Femur (tissue), 1 donor: ENCODE measurements at regions not wholly inside any gene's neighbourhood (a gene's known extent, or its start where the extent isn't known, plus 50 kb on each side); places are given as distances from the start of the nearest gene placed in this dataset.
"Not testable (repeated sequence)": the region's sequence is repeated elsewhere in the genome, so short reads cannot be mapped to it uniquely, and the experiment has no call there.

Source experiments
- DNase-seq: peaks from one replicate; pipeline ENCODE4 v3.0.0-alpha.2; 2017

DNA sequence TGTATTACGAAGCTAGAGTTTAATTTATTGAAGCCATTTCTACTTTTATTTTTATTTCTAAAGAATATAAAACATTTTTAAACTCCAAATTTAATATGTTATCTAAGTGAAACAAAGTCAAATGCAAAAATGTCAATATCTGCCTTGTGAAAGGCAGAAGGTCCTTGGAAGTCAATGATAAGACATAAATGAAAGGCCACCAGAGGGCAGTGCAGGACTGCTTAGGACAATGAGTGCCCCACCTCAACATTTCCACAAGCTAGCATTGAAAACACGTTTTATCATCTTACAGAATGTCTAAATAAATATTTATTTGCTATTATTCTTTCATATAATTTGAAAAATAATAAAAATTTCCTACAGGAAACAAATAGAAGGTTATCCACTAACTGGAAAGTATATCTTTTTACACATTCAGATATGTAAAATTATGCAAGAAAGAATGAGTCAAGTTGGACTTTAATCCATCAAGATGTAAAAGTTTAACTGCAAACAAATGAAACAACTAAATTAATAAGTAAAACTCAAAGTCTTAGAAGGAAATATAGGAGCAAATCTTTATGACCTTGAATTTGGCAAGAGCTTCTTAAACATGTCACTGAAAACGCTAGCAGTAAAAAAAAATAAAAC is 140.1 kb upstream of the FMN2 start:
- peak; percentile 67 for DNase-seq

DNA sequence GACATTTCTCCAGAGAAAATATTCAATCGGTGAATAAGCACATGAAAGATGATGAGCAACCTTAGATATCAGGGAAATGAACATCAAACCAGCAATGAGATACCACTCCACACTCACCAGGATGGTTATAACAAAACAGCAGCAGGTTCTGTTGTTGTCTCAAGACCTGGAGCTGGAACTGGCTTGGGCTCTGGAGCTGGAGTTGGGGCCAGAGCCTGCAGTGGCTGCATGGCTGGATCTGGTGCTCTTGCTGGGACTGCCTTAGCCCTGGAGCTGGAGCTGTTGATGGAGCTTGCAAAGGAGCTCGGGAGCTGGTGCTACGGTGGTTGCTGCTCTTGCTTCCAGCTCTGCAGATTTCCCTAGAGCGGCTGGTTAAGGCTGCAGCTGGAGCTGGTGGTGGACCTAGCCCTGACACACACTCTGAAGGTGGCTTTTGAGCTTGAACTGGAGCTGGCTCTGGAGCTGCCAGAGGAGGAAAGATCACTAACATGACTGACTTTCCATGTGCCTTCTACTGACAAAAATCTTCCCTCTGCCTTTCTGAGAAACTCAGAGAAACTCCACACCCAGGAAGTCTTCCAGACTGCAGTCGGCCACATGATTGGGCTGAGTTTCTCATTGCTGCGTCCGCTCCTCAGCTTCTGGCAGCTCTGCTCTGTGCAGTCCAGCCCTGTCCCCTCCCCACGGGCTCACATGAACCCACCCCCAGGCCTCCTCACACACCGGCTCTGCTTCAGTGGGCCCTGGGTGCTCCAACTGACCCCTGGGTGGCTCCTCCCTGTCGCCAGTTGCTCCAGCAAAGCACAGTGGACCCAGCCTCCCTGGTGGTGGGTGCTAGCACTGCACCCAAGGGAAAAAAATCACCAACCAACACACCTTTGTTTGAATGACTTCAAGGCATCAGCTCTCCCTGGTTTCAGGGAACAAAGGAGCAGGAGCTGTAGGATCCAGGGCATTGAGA is 139.1 kb upstream of the FMN2 start:
- no peak for DNase-seq

DNA sequence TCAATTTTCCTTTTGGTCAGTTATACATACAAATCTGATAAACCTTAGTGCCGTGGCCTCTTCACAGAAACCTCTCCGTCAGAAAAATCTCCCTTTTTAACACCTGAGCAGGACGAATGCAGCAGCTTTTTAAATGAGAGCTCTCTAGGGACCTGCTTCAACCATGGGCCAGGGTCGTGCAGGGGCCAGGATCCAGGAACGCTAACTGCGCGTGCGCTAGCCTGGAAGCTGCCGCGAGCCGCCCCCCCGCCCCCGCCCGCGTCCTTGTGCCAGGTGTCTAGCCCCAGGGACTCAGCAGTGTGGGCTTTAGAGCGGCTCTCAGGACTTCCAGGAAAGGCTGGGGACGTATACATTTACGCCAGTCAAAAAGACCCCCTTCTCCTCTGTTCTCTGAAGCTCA is 136.8 kb upstream of the FMN2 start:
- DNase-seq, result no peak

DNA sequence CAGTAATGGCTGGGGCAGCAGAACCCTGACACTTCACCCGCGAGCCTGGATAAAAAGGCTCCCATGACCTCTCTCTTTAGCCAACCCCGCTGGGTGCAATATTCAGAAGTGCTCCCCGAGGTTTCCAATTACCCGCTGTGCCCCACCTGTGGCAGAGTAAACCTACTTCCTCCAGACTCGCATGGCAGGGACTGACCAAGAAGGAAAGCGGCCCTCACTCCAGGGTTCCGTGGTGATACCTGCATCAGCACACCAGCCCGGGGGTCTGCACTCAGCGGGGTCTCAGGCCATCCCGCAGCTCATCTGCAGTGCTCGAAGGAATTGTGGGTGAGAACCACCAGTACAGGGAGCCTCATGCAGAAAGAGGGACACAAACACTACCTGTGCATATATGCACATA is 136.3 kb upstream of the FMN2 start:
- DNase-seq, result no peak

DNA sequence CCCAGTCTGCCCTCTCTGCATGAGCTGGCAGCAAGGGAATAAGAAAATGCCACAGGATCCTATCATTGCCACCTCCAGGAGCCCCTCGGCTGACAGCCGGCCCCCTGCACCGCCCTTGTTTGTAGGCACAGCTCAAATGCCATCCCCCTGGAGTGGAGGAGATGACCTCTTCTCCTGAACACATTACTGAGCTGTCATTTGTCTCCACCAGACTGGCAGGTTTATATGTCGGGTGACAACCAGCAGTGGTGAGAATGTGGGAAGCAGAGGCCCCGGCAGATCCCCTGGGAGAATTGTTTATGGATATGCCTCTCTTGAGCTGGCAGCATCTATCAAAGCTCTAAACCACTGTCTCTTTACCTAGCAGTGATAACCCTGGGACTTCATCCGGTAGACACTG is 135.4 kb upstream of the FMN2 start:
- no peak for DNase-seq

DNA sequence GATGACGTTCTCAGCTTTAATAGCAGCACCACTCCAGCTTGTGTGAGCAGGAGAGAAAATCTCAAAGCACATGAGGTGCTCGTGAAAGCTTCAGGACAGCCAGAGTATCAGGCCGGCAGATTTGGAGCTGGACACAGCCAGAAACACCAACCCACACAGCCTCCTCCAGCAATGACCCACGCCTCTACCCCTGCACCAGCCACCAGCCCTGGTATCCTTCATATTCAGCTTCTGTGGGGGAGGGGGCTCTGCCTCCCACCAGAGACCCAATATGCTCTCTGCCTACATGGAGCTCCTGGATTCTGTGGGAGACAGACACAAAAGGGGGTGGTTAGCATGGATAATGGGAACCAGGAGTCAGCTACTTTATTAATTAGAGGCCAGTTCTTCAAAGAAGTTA is 133.6 kb upstream of the FMN2 start:
- no peak for DNase-seq

DNA sequence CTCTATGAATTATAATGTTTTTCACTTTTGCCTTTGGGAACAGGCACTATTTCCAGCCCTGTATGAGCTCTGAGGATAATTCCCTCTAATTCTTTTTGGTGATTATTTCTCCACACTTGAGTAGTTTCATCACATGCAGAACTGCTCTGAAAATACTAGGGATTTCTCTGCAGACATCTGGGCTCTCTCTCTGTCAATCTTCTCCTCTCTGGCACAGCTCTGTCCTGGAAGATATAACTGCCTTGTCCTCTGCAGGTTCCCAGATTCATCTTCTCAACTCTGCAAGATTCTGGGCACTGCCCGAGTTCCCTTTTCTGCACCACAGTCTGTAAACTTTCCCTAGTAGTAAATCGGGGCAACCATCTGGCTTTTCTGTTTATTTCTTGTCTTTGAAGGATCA is 131.3 kb upstream of the FMN2 start:
- DNase-seq, result no peak

DNA sequence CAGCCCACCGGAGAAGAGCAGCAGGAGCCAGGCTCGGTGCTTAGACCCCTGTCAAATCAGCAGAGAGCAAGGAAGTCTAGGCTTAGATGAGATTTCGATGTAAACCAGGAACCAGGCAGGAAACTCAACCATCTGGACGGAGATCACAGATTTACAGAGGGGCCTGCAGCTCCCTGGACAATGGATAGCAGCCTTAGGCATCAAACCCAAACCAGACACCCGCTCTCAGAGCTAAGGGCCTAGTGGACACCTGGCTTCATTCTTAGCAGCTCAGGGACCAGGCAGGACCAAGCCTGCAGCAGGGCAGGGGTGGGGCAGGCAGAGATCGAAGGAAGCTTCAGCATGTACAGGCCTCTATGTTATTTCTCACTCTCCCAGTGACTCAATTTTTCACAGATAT is 127.8 kb upstream of the FMN2 start:
- no peak for DNase-seq

DNA sequence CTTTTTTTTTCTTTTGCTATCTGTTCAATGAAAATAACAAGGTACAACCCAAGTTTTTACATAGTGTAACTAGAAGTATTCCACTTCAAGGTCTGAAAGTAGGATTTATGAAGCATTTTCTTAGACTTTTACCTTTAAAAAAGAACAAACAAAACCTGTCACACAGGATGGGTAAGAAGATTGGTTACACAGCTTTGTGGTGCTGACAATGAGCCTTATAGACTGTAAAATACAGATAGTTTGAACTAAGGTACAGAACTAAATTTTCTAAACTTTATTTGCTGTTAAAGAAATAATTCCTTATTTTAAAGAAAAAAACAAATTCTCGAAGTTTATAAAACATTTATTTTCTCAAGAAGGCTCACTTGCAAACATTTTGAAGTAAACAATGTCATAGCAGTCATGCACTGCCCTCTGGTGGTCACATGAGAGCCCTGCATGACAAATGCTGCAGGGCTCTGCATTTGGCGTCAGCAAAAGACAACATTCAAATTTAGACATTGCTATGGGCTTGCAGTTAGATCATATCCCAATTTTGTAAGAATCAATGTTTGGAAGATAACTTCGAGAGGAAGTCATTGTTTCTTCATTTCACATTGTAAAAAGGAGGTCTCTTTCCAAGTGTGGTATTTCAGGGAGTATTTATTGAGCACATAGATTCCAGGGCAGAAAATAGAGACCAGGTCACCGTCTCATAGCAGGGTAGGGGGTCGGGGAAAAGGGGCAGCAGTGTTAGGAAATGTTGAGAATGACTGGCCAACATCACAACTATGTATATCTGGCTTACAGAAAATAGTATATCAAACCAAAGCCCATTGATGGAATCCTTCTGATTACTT is 115.3 kb upstream of the FMN2 start:
- DNase-seq, result peak; percentile 60

DNA sequence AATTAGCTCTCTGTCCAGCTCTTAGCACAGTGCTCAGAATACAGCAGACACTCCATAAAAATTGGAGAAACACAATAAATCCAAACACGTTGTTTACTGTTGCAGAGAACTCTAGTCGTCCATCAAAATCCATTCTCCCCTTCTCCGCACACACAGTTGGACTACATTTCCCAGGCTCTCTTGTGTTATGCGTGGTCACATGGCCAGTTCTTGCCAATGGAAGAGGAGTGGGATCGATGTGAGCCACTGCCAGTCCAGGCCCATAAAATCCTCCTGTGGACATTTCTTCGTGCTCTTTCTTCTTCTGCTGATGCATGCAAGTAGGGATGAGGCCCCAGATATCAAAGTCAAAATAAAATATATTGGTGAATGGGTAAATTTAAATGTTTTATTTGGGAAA is 114.3 kb upstream of the FMN2 start:
- no peak for DNase-seq

DNA sequence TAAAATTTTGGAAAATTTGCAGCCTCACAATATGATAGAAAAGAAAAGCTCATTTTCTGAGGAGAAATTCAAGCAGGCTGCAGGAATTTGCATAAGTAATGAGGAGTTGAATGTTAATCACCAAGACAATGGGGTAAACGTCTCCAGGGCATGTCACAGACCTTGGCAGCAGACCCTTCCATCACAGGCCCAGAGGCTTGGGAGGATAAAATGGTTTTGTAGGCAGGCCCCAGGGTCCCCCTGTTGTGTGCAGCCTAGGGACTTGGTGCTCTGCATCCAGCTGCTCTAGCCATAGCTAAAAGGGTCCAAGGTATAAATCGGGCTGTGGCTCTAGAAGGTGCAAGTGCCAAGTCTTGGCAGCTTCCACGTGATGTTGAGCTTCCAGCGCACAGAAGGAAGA is 112.2 kb upstream of the FMN2 start:
- no peak for DNase-seq

DNA sequence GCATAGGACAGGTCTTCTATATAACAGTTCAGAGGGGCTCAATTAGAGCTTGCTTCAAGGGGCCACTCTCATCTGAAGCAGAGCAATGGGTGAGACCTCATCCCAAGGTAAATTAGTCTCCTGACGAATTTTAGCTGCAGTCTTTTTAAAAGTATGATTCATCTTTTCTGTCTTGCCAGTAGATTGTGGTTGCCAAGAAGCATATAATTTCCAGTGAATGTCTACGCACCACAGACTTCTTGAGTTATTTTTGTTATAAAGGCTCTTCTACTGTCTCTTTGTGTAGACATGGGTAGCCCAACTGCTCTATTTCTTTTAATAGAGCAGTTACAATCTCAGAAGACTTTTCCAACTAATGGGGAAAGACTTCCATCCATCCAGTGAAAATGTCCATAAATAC is 108.9 kb upstream of the FMN2 start:
- DNase-seq, result no peak

DNA sequence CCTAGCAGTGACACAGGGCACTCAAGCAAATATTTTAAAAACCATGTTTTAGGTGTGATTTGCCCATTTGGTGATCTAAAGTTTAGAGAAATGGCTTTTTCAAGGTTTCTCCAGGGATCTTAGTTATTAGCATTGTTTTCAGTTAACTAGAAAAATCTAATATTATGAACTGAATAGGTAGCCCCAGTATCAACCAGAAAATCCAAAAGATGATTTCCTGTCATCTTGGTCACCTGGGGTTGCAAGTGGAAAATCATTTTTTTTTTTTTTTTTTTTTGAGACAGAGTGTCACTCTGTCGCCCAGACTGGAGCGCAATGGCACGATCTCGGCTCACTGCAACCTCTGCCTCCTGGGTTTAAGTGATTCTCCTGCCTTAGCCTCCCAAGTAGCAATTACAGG is 106.6 kb upstream of the FMN2 start:
- no peak for DNase-seq

DNA sequence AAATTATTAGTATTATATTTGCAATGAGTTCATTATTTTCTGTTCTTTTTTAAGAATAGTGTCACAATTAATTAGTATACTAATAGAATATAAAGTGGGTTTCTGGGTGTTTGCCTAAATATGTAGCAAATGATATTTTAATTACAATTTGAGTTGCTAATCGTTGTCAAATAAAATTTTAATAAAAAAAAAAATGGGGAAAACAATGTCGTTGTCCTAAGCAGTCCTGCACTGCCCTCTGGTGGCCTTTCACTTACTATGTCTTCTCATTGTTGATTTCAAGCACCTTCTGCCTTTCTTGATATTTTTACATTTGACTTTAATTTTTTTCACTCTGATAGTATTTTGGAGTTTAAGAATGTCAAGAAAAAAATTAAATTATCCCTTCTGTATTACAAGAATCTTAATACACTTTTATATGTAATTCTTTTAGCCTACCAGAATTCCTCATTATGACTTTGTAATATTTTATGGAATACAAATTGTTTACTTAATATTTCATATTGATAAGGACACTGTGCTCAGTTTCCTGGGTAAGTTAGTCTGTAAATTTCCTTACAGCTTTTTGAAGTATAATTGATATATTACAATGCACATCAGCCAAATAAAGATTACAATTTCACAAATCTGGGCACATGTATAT is 104.5 kb upstream of the FMN2 start:
- DNase-seq, result peak; percentile 28

DNA sequence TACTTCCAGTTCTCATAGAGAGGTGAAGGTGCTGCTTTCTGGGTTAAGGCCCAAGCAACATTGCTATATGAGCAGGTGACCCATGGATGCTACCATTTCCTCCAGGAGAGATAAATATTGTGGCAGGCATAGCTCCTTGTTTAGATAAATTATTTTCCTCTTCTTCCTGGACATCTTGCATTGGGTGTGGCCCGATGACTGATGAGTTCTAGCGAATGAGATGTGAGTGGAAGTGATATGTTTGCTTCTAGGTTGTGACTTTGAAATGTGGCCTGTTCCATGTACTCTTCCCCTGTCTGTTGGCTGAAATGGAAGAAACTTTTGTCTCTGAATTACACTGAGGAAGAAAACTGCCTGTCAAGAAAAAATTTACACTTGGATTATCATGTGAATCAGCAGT is 101.7 kb upstream of the FMN2 start:
- DNase-seq, result no peak

DNA sequence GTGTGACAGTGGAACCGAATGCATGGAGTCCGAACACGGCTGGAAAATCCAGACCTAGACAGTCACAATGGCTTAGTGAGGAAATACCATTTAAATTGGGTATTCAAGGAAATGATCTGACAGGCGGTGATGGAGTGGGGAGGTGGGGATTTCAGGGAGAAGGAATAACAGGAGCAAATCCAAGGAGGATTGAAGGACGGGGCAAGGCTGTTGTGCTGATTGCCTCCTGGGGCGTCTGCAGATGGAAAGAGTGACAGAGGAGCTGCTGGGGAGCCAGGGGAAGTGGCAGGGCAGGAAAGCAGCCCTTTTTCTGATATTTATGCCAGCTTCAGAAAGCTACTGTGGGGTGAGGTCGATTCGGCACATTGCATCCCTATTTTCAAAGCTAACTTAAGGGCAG is 99.1 kb upstream of the FMN2 start:
- not testable (repeated sequence) for DNase-seq

DNA sequence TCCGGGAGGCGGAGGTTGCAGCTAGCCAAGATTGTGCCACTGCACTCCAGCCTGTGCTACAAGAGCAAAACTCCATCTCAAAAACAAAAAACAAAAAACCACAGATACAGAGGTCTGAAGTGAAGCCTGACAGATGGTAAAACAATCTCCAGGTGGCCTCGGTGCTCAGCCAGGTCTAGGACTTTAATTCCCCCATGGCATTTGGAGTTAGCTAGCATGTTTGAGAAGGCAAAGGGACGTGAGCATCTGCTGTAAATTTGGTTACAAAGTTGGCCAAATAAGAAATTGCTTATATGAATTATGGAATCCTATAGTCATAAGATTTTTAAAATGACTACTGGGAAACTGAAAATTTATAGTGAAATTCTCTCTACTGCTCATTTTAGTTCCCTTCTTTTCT is 98.3 kb upstream of the FMN2 start:
- DNase-seq, result no peak

DNA sequence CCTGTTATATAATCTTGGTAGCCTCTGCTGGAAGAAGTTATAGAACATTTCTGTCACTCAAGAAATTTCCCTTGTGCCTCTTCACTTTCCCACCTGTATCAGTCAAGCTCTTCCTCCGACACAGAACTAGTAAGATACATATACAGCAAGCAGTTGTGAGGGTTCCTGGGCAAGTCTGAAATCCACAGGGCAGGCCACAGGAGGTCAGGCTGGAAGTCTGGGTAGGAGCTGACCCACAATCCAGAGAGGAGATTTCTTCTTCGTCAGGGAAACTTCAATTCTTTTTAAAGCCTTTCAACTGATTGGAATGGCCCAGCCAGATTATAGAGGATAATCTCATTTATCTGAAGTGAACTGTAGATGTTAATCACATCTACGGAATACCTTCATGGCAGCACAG is 96.4 kb upstream of the FMN2 start:
- DNase-seq, result no peak

DNA sequence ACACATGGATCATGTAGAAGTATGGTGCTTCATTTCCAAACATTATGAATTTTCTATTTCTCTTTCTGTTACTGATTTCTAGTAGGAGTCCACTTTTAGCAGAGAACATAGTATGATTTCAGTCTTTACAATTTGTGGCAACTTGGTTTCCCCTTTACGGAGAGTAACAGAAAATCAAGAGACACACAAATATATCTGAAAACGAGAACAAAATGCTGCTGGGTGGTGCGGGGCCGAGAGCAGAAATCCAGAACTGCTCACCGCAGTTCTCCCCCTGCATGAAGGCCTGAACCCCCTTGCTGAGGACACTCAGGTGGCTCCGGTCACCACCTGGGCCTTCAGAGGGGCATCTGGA is 94.5 kb upstream of the FMN2 start:
- no peak for DNase-seq

DNA sequence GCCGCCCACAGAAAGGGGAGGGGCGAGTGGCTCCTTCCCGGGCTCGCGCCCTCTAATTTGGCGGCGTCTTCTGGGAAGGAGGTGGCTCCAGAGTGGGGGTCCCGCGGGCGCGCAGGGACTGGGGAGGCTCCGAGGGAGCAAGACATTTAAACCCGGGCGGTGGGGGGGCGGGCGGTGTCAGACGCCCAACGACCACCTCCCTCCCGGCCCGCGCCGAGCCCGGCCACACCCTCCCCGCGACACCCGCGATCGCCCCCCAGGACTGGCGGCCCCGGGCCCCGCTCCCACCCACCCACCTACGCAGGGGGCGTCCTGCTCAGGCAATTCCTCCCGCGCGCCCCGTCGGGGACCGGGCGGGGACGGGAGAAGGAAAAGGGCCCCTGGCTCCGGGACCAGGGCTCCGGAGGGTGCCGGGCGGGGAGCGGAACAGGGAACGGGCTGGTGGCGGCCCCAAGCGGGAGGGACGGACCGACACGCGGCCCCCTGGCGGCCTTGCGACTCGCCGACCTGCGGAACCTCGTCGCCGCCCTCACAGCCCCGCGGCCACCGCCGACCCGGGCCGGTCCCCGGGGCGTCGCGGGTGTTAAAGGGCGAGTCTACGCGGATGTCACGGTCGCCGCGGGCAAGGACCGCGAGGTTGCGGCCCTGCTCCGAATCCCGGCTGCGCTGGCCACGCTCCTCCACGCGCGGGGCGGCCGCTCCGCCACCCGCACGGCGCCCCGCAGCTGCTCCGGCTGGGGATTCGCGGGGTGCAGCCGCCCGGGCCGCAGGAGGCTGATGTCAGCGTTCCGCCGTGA is 94.0 kb upstream of the FMN2 start:
- peak; percentile 18 for DNase-seq

DNA sequence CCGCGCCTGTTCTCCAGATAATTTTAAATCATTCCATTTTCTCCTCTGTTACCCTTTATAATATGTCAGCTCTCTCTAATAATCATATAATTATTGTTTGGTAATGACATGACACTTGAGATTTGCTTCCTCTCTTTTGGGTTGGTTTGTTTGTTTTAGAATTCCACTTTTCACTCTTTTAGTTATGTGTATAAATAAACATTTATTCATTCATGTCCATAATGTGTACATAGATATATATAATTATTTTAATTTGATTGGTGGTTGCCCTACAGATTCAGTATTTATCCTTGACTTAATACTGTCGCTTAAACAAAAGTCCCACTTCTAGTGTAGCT is 93.4 kb upstream of the FMN2 start:
- no peak for DNase-seq

DNA sequence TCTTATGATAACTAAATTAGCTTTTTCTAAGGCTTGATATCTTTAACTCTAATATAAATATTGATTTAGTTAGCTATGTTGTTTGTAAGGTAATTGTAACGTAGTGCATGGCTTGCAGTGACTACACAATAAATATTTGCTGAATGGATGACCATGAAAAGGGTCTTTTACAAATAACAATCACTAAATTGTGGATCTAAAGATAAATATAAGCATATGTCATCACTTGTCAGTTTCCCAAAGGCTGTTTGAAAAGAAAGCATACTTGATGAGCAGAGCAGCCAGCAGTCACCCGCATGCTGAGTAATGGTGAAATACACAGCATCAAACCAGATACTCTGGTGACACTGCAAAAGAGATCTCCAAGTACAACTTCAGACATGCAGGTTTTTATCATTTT is 92.5 kb upstream of the FMN2 start:
- no peak for DNase-seq

DNA sequence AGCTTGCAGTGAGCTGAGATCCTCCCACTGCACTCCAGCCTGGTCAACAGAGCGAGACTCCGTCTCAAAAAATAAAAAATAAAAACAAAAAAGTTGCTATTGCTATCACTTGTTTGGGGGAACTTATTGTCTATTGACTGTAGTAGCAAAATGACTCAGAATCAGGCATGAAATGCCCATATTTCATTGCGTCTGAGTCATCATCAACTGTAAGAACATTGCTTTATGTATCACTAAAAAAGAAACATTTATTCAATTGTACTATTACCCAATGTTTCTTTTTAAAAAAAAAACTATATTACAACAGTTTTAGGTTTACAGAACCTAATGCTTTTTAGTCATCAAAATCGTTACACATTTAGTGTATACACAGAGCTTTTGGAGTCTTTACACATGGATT is 91.0 kb upstream of the FMN2 start:
- no peak for DNase-seq
